ENCODE measurements at regions not wholly inside any gene's neighbourhood (a gene's known extent, or its start where the extent isn't known, plus 50 kb on each side); places are given as distances from the start of the nearest gene placed in this dataset.

DNA sequence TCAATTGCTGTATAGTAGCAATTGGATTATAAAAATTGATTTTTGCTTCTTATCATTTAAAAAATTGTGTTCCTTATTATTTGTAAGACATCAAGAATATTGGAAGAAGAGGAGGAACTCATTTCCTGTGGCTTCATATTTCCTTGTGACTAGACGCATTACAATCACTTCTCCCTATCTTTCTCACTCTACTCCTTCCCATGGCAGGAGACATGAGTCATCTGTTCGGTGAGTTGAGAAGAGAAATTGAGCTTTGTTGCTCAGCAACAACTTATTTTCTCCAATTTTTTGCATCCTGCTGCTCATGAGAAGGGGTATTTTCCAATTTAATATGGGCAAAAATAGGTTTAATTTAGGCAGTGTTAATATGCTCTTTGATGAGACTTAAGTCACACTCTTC, 1783.9 kb downstream of the SUCLG1 start:
- Histone ChIP-seq H3K4me1 (ENCODE audit: control insufficient read depth in 2 of 3, insufficient read depth in 2 of 3, low read depth in 1 of 3, low read length in 3 of 3) (no peaks in the 10 kb centered on the region), H3K36me3 (ENCODE audit: control insufficient read depth in 2 of 3, insufficient read depth in 3 of 3, low read length in 3 of 3) (no peaks in the 10 kb centered on the region), H3K9ac (ENCODE audit: low read length in 3 of 3) (no peak overlapping the region), H3K27me3 (ENCODE audit: control insufficient read depth, insufficient read depth, low read length) (no peaks in the 10 kb centered on the region), H3K27ac (ENCODE audit: low read depth in 2 of 2, low read length in 2 of 2) (no peak overlapping the region), H3K9me3 (ENCODE audit: control insufficient read depth in 2 of 3, insufficient read depth in 1 of 3, low read length in 3 of 3) (no peaks in the 10 kb centered on the region), H3K4me3 (ENCODE audit: low read length in 3 of 3) (no peak overlapping the region)
- intact Hi-C loops (cut with DNase I), result no loop called here
- DNase-seq (no peak), FAIRE-seq (no peak)
- TF ChIP-seq, protein P1, sequence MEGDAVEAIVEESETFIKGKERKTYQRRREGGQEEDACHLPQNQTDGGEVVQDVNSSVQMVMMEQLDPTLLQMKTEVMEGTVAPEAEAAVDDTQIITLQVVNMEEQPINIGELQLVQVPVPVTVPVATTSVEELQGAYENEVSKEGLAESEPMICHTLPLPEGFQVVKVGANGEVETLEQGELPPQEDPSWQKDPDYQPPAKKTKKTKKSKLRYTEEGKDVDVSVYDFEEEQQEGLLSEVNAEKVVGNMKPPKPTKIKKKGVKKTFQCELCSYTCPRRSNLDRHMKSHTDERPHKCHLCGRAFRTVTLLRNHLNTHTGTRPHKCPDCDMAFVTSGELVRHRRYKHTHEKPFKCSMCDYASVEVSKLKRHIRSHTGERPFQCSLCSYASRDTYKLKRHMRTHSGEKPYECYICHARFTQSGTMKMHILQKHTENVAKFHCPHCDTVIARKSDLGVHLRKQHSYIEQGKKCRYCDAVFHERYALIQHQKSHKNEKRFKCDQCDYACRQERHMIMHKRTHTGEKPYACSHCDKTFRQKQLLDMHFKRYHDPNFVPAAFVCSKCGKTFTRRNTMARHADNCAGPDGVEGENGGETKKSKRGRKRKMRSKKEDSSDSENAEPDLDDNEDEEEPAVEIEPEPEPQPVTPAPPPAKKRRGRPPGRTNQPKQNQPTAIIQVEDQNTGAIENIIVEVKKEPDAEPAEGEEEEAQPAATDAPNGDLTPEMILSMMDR (IDR thresholded peaks at IDR 0.05; ENCODE audit: borderline replicate concordance, extremely low read depth, insufficient read depth), result no peak

DNA sequence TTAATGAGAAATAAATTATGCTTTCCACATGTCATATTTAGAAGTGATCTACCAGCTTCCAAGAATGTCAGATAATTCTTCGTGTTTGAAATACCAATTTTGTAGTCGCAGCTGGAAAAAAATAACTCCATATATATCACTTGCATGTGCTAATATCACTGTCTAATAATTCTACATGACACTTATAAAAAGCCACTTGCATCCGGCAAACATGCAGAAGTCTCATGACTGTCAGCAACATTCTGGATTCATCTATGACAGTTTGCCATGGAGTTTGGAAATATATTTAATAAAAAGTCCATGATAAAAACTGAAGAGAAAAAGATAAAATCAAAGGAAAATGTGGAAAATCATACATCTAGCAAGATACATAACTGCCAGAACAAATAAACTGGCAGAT, 1784.4 kb downstream of the SUCLG1 start:
- Histone ChIP-seq H3K9ac (ENCODE audit: low read length in 3 of 3) (no peak overlapping the region), H3K36me3 (ENCODE audit: control insufficient read depth in 2 of 3, insufficient read depth in 3 of 3, low read length in 3 of 3) (no peaks in the 10 kb centered on the region), H3K27ac (ENCODE audit: low read depth in 2 of 2, low read length in 2 of 2) (no peak overlapping the region), H3K27me3 (ENCODE audit: control insufficient read depth, insufficient read depth, low read length) (no peaks in the 10 kb centered on the region), H3K9me3 (ENCODE audit: control insufficient read depth in 2 of 3, insufficient read depth in 1 of 3, low read length in 3 of 3) (no peaks in the 10 kb centered on the region), H3K4me1 (ENCODE audit: control insufficient read depth in 2 of 3, insufficient read depth in 2 of 3, low read depth in 1 of 3, low read length in 3 of 3) (no peaks in the 10 kb centered on the region), H3K4me3 (ENCODE audit: low read length in 3 of 3) (no peak overlapping the region)
- FAIRE-seq, result no peak
- no peak for DNase-seq
- intact Hi-C loops (cut with DNase I), result no loop called here
- TF ChIP-seq, protein P1 (IDR thresholded peaks at IDR 0.05; ENCODE audit: borderline replicate concordance, extremely low read depth, insufficient read depth), result no peak

DNA sequence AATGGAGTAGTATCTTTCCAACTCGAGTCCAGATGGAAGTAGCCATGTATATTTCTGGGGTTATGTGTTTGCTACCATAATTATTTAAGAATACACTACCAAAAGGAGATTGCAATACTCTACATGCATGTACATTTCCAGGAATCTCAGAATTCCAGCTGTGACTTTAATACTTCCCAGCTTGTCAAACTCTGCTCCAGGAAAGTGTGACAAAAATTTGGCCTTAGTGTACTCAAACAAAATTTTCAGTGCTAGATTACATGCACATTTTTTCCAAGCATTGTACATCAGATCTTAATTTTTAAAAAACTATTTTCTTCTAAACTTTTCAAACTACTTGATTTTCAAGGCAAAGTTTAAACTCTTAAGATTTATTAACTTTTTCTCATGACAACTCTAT, 1791.6 kb downstream of the SUCLG1 start:
- Histone ChIP-seq H3K4me1 (ENCODE audit: control insufficient read depth in 2 of 3, insufficient read depth in 2 of 3, low read depth in 1 of 3, low read length in 3 of 3) (no peaks in the 10 kb centered on the region), H3K9me3 (ENCODE audit: control insufficient read depth in 2 of 3, insufficient read depth in 1 of 3, low read length in 3 of 3) (no peaks in the 10 kb centered on the region), H3K36me3 (ENCODE audit: control insufficient read depth in 2 of 3, insufficient read depth in 3 of 3, low read length in 3 of 3) (no peaks in the 10 kb centered on the region), H3K27ac (ENCODE audit: low read depth in 2 of 2, low read length in 2 of 2) (no peak overlapping the region), H3K9ac (ENCODE audit: low read length in 3 of 3) (no peak overlapping the region), H3K27me3 (ENCODE audit: control insufficient read depth, insufficient read depth, low read length) (no peaks in the 10 kb centered on the region), H3K4me3 (ENCODE audit: low read length in 3 of 3) (no peak overlapping the region)
- FAIRE-seq, result no peak
- no peak for DNase-seq
- intact Hi-C loops (cut with DNase I), result no loop called here
- TF ChIP-seq, protein P1 (IDR thresholded peaks at IDR 0.05; ENCODE audit: borderline replicate concordance, extremely low read depth, insufficient read depth), result no peak

DNA sequence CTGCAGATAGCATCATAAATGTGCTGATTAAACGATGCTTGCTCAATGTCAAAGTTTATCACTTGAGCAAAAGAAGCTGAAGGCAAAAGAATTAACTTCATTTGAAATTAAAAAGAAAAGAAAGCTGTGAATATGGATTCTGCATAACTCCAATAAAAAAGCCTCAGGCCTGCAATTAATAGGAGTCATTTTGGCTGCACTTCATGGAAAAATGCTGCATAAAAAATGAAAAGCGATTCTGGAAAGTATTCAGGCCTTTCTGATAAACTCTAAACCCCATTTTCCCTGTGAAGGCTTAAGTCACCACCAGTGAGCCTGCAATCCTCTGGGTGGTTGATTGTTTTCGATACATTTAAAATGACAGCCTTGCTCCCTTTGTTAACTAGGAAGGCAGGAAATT, 1793.4 kb downstream of the SUCLG1 start:
- Histone ChIP-seq H3K4me1 (ENCODE audit: control insufficient read depth in 2 of 3, insufficient read depth in 2 of 3, low read depth in 1 of 3, low read length in 3 of 3) (no peaks in the 10 kb centered on the region), H3K27me3 (ENCODE audit: control insufficient read depth, insufficient read depth, low read length) (no peaks in the 10 kb centered on the region), H3K36me3 (ENCODE audit: control insufficient read depth in 2 of 3, insufficient read depth in 3 of 3, low read length in 3 of 3) (no peaks in the 10 kb centered on the region), H3K27ac (ENCODE audit: low read depth in 2 of 2, low read length in 2 of 2) (no peak overlapping the region), H3K9ac (ENCODE audit: low read length in 3 of 3) (no peak overlapping the region), H3K9me3 (ENCODE audit: control insufficient read depth in 2 of 3, insufficient read depth in 1 of 3, low read length in 3 of 3) (no peaks in the 10 kb centered on the region), H3K4me3 (ENCODE audit: low read length in 3 of 3) (no peak overlapping the region)
- intact Hi-C loops (cut with DNase I), result no loop called here
- TF ChIP-seq, protein P1 (IDR thresholded peaks at IDR 0.05; ENCODE audit: borderline replicate concordance, extremely low read depth, insufficient read depth), result no peak
- DNase-seq (no peak), FAIRE-seq (no peak)
